ENCODE measurements at regions not wholly inside any gene's neighbourhood (a gene's known extent, or its start where the extent isn't known, plus 50 kb on each side); places are given as distances from the start of the nearest gene placed in this dataset.
"Not testable (repeated sequence)": the region's sequence is repeated elsewhere in the genome, so short reads cannot be mapped to it uniquely, and the experiment has no call there.

DNA sequence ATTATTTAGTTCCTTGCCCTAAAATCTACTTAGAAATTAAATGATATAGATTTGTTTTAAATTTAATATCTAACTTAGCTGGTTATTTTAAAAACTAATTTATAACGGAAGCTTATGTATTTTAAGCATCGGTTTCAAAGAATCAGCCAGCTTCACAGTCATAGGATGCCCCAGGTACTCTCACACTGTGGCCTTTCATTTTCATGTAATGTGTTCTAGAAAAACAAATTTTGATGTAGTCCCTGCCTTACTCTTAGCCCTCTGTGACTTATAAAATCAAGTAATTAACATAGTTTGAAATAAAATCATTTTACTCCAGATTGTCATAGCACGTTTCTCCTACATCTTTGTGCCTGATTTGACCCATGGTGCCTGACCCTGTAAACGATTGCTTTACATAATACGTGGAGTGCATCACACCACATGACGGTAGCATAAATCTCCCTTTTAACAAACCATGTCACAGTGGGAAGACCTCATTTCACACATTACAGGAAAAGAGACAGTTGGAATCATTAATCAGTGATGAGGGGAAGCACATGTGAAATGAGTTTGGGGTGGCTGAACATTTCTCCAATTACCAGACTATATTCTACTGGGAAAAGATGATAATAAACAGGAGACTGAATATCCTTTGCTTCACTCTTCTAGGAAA lies 731.5 kb upstream of the CDH9 start:
- Histone ChIP-seq H3K4me1 (no peaks in the 10 kb centered on the region), H3K27me3 (ENCODE audit: low read depth) (no peaks in the 10 kb centered on the region), H3K9me3 (replicated peaks) (peaks cover 4% of the 10 kb centered on the region), H3K4me3 (no peak overlapping the region), H3K36me3 (no peaks in the 10 kb centered on the region), H3K27ac (replicated peaks) (no peak overlapping the region)
- TF ChIP-seq, protein P1, sequence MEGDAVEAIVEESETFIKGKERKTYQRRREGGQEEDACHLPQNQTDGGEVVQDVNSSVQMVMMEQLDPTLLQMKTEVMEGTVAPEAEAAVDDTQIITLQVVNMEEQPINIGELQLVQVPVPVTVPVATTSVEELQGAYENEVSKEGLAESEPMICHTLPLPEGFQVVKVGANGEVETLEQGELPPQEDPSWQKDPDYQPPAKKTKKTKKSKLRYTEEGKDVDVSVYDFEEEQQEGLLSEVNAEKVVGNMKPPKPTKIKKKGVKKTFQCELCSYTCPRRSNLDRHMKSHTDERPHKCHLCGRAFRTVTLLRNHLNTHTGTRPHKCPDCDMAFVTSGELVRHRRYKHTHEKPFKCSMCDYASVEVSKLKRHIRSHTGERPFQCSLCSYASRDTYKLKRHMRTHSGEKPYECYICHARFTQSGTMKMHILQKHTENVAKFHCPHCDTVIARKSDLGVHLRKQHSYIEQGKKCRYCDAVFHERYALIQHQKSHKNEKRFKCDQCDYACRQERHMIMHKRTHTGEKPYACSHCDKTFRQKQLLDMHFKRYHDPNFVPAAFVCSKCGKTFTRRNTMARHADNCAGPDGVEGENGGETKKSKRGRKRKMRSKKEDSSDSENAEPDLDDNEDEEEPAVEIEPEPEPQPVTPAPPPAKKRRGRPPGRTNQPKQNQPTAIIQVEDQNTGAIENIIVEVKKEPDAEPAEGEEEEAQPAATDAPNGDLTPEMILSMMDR (IDR thresholded peaks at IDR 0.05; ENCODE audit: borderline replicate concordance) = no peak
- intact Hi-C loops (cut with micrococcal nuclease) = no loop called here
- no peak for DNase-seq

DNA sequence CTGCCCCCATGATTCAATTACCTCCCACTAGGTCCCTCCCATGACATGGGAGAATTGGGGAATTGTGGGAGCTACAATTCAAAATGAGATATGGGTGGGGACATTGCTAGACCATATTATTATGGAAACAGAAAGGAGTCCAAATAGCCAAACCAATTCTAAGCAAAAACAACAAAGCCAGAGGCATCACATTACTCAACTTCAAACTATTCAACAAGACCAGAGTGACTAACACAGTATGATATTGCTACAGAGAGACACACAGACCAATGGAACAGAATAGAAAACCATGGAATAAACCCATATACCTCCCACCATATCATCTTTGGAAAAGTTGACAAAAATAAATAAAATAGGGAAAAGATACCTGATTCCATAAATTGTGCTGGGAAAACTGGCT lies 710.5 kb upstream of the CDH9 start:
- DNase-seq = no peak
- Histone ChIP-seq H3K4me3 (no peak overlapping the region), H3K36me3 (no peaks in the 10 kb centered on the region), H3K27ac (replicated peaks) (no peak overlapping the region), H3K9me3 (replicated peaks) (peaks cover 48% of the 10 kb centered on the region), H3K27me3 (ENCODE audit: low read depth) (no peaks in the 10 kb centered on the region), H3K4me1 (no peaks in the 10 kb centered on the region)
- intact Hi-C loops (cut with micrococcal nuclease) = no loop called here
- TF ChIP-seq, protein P1 (IDR thresholded peaks at IDR 0.05; ENCODE audit: borderline replicate concordance) = no peak

DNA sequence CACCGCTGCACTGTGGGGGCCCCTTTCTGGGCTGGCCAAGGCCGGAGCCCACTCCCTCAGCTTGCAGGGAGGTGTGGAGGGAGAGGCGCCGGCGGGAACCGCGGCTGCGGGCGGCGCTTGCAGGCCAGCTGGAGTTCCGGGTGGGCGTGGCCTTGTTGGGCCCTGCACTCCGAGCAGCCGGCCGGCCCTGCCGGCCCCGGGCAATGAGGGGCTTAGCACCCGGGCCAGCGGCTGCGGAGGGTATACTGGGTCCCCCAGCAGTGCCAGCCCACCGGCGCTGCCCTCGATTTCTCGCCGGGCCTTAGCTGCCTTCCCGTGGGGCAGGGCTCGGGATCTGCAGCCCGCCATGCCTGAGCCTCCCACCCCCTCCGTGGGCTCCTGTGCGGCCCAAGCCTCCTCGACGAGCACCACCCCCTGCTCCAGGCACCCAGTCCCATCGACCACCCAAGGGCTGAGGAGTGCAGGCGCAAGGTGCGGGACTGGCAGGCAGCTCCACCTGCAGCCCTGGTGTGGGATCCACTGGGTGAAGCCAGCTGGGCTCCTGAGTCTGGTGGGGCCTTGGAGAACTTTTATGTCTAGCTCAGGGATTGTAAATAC lies 705.1 kb upstream of the CDH9 start:
- H3K4me1 ChIP-seq; H3K4me3 ChIP-seq; DNase-seq; H3K27me3 ChIP-seq (ENCODE audit: low read depth); H3K36me3 ChIP-seq; intact Hi-C loops (cut with micrococcal nuclease); H3K27ac ChIP-seq (replicated peaks): not testable (repeated sequence)
- H3K9me3 ChIP-seq (replicated peaks) = peaks cover 37% of the 10 kb centered on the region

DNA sequence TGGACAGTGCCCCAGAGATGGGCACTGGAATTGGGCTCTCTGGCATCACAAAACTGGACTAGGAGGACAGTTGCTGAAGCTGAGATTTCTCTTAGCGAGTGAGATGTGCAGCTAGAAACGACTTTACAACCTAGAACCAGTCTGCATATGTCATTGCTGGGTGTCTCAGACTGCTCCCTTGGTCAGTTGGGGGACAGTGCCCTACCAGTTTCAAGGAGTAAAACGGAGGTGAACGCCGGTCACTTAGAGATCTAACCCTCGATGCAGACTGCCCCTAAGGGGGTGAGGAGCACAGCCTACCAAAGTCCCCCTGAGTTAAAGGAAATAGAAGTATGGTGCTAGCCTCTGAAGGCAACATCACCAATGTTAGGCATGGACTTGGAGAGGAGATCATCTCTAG lies 704.4 kb upstream of the CDH9 start:
- H3K4me1 ChIP-seq = no peaks in the 10 kb centered on the region
- intact Hi-C loops (cut with micrococcal nuclease) = no loop called here

DNA sequence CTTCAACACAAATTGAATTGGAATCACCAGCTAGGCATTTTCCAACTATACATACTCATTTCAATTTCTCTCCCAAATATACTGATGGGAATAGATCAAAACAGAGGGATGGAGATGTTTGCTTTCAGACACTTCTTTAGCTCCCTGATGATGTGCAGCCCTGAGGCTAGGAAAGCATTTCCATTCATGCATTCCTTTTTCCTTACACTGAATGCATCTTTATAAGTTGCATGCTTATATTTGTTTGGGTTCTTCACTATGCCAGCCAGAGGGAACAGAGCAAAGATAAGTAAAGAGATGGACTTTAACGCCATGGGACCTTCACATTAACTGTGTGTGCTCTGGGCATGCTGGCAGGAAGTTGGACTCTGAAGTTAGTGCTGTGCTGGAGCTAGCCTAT lies 696.5 kb upstream of the CDH9 start:
- no peak overlapping the region for H3K4me3 ChIP-seq
- no peaks in the 10 kb centered on the region for H3K4me1 ChIP-seq
- H3K27me3 ChIP-seq (ENCODE audit: low read depth) = no peaks in the 10 kb centered on the region
- no peaks in the 10 kb centered on the region for H3K36me3 ChIP-seq
- TF ChIP-seq, protein P1 (IDR thresholded peaks at IDR 0.05; ENCODE audit: borderline replicate concordance) = no peak
- H3K9me3 ChIP-seq (replicated peaks) = no peaks in the 10 kb centered on the region
- H3K27ac ChIP-seq (replicated peaks) = no peak overlapping the region
- intact Hi-C loops (cut with micrococcal nuclease) = no loop called here
- no peak for DNase-seq

More for the DNA sequence above, 704.4 kb upstream of the CDH9 start:
- H3K27me3 ChIP-seq (ENCODE audit: low read depth) = no peaks in the 10 kb centered on the region
- H3K4me3 ChIP-seq = no peak overlapping the region
- DNase-seq = no peak
- TF ChIP-seq, protein P1 (IDR thresholded peaks at IDR 0.05; ENCODE audit: borderline replicate concordance) = no peak
- no peaks in the 10 kb centered on the region for H3K36me3 ChIP-seq
- no peak overlapping the region for H3K27ac ChIP-seq (replicated peaks)
- peaks cover 30% of the 10 kb centered on the region for H3K9me3 ChIP-seq (replicated peaks)

DNA sequence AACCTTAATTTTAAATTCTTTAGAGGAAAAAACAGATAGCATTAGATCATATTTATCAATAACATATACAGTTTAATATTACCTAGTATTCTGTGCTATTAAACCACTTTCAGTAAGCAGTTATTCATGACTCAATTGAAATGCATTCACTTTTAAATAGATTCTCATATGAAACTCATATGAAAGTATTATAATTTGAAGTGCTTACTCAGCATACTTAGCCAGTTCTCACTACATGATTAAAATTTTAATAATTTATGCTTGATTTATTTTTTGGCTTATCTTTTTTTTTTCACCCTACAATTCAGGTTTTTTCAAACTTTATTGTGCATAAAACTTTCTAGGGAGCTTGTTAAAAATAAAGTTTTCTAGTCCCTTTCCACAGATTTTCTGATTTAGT lies 694.9 kb upstream of the CDH9 start:
- H3K27me3 ChIP-seq (ENCODE audit: low read depth) = no peaks in the 10 kb centered on the region
- TF ChIP-seq, protein P1 (IDR thresholded peaks at IDR 0.05; ENCODE audit: borderline replicate concordance) = no peak
- no peak overlapping the region for H3K27ac ChIP-seq (replicated peaks)
- H3K9me3 ChIP-seq (replicated peaks) = no peaks in the 10 kb centered on the region
- intact Hi-C loops (cut with micrococcal nuclease) = no loop called here
- H3K4me3 ChIP-seq = no peak overlapping the region
- H3K36me3 ChIP-seq = no peaks in the 10 kb centered on the region
- no peaks in the 10 kb centered on the region for H3K4me1 ChIP-seq
- no peak for DNase-seq

Measured in left ventricle myocardium inferior (tissue), 1 donor.